ENCODE measurements at regions not wholly inside any gene's neighbourhood (a gene's known extent, or its start where the extent isn't known, plus 50 kb on each side); places are given as distances from the start of the nearest gene placed in this dataset.

- no peak for TF ChIP-seq CTCF (IDR thresholded peaks at IDR 0.05)
- TF ChIP-seq POLR2A (IDR thresholded peaks at IDR 0.05): no peak
Observed at GRCh38 chr6:146946559-146946958, 257.7 kb upstream of the STXBP5 start.
